GM12878 (cell line): ENCODE measurements at regions not wholly inside any gene's neighbourhood (a gene's known extent, or its start where the extent isn't known, plus 50 kb on each side); places are given as distances from the start of the nearest gene placed in this dataset.

Experiments
- ATAC-seq: fragments of 200-7000 bp; cut with Tn5 transposase; 3 replicates; pipeline ENCODE4 v1.9.1; 2020; ENCODE audit warnings: mild to moderate bottlenecking, moderate library complexity
- BruUV-seq: library from RNA; stranded (reverse); fragments of 400-500 nt; replicated peaks from 2 replicates; lab custom pipeline; 2021; lab: Mats Ljungman, UMichigan
- CTCF ChIA-PET: fragments of 300-600 bp; sonication (Branson Sonifier 250); formaldehyde crosslinking; extraction: SDS; loops from one replicate; lab custom pipeline; 2021; ENCODE audit warnings: inconsistent platforms; lab: Yijun Ruan, JAX
- POLR2A ChIA-PET: fragments of 350-600 bp; formaldehyde crosslinking; extraction: SDS; loops from one replicate; lab custom pipeline; 2021; ENCODE audit warnings: inconsistent platforms; lab: Charles Lee
- RAD21 ChIA-PET: fragments of 300-600 bp; sonication (Branson Sonifier 250); formaldehyde crosslinking; loops from one replicate; lab custom pipeline; 2023; ENCODE audit warnings: antibody characterized with exemption; ENCODE audit not compliant: unreplicated experiment; lab: Charles Lee
- SMC1A ChIA-PET: fragments of 300-600 bp; sonication (Branson Sonifier 250); formaldehyde crosslinking; loops from one replicate; lab custom pipeline; 2023; ENCODE audit not compliant: unreplicated experiment, uncharacterized antibody; lab: Charles Lee
- DNase-seq: peaks from one replicate; pipeline ENCODE4 v3.0.0-alpha.2; 2011; ENCODE audit warnings: low read depth, low spot score
- FAIRE-seq: peaks from 3 replicates; lab custom pipeline; 2011; peaks lifted over from hg19 to GRCh38; lab: Jason Lieb, UNC
- H2AFZ ChIP-seq: 2 replicates; pipeline ENCODE4 v1.6.0; 2011; ENCODE audit warnings: low read depth, low read length, control low read depth; ENCODE audit not compliant: control insufficient read depth
- H3K27ac ChIP-seq: 2 replicates; pipeline ENCODE4 v1.5.1; 2011; ENCODE audit warnings: control low read depth; ENCODE audit not compliant: control insufficient read depth, insufficient read depth
- H3K27me3 ChIP-seq, 2 experiments: replicated peaks in 1 of 2; 2 replicates each; pipeline versions ENCODE4 v1.6.0 to v1.6.1; 2011; ENCODE audit warnings: low read length in 1 of 2; ENCODE audit not compliant: control insufficient read depth in 2 of 2, insufficient read depth in 2 of 2
- H3K36me3 ChIP-seq, 2 experiments: 2 replicates each; pipeline ENCODE4 v1.5.1; 2011; ENCODE audit warnings: low read length in 1 of 2; ENCODE audit not compliant: control insufficient read depth in 2 of 2, insufficient read depth in 2 of 2
- H3K4me1 ChIP-seq: 2 replicates; pipeline ENCODE4 v1.6.1; 2011; ENCODE audit warnings: mild to moderate bottlenecking, low read length, moderate library complexity, mixed read lengths; ENCODE audit not compliant: control insufficient read depth, insufficient read depth
- H3K4me2 ChIP-seq: 2 replicates; pipeline ENCODE4 v1.6.0; 2011; ENCODE audit warnings: control low read depth; ENCODE audit not compliant: control insufficient read depth, insufficient read depth
- H3K4me3 ChIP-seq: fragments of 200-600 bp; sonication (generic); 2 replicates; pipeline ENCODE4 v1.5.1; 2016
- H3K79me2 ChIP-seq: 2 replicates; pipeline ENCODE4 v1.6.0; 2011; ENCODE audit warnings: low read length; ENCODE audit not compliant: control insufficient read depth, insufficient read depth
- H3K9ac ChIP-seq: 2 replicates; pipeline ENCODE4 v1.8.0; 2011; ENCODE audit warnings: low read length, control low read depth, mixed read lengths; ENCODE audit not compliant: control insufficient read depth, insufficient read depth
- H3K9me3 ChIP-seq: replicated peaks from 3 replicates; pipeline ENCODE4 v1.5.1; 2011; ENCODE audit warnings: mild to moderate bottlenecking, low read length; ENCODE audit not compliant: control insufficient read depth, insufficient read depth
- H4K20me1 ChIP-seq: 2 replicates; pipeline ENCODE4 v1.6.0; 2011; ENCODE audit not compliant: control insufficient read depth, insufficient read depth
- CHD4 ChIP-seq: fragments of 200-600 bp; sonication (generic); IDR thresholded peaks from 2 replicates; pipeline ENCODE4 v1.6.1; 2016; ENCODE audit warnings: mild to moderate bottlenecking
- CUX1 ChIP-seq: IDR thresholded peaks from 2 replicates; pipeline ENCODE4 v1.6.1; 2012; ENCODE audit warnings: improper control_type of control experiment, low read depth, low read length; ENCODE audit not compliant: insufficient replicate concordance
- KAT2A ChIP-seq: conservative IDR thresholded peaks from 2 replicates; pipeline ENCODE4 v1.6.1; 2011; ENCODE audit warnings: low read depth, low read length; ENCODE audit not compliant: control insufficient read depth
- MXI1 ChIP-seq: fragments of 150-350 bp; IDR thresholded peaks from 2 replicates; pipeline ENCODE4 v1.6.1; 2011; ENCODE audit warnings: low read depth, mild to moderate bottlenecking, inconsistent platforms, low read length, improper control_type of control experiment
- RELB ChIP-seq: fragments of 450-650 bp; IDR thresholded peaks from 2 replicates; pipeline ENCODE4 v1.6.1; 2017; ENCODE audit warnings: low read depth, mild to moderate bottlenecking, moderate library complexity
- WGBS: methylation state at CpG from one replicate; pipeline ENCODE4 v1.1.6; 2016; ENCODE audit warnings: low lambda C conversion rate; ENCODE audit not compliant: insufficient replicate concordance, insufficient coverage; ENCODE audit errors: missing lambda C conversion rate; 5-methylcytosine and 5-hydroxymethylcytosine counted together
- in situ Hi-C: fragments of 300-500 bp; cut with MboI; formaldehyde crosslinking; loops from 9 replicates; pipeline ENCODE4 v1.14.3; 2018; ENCODE audit warnings: mixed read lengths
- intact Hi-C: fragments of 100-400 bp; cut with micrococcal nuclease; formaldehyde crosslinking; loops from one replicate; pipeline ENCODE4 v1.14.2; 2022; ENCODE audit not compliant: unreplicated experiment
- TF ChIP-seq, protein P1 (sequence below): IDR thresholded peaks from 2 replicates; pipeline ENCODE4 v1.6.1; 2011; ENCODE audit warnings: borderline replicate concordance, low read depth, mild to moderate bottlenecking, moderate library complexity, low read length; ENCODE audit not compliant: insufficient read depth, poor library complexity, severe bottlenecking
- TF ChIP-seq, protein P2 (sequence below): fragments of 450-650 bp; IDR thresholded peaks from 2 replicates; pipeline ENCODE4 v1.6.1; 2017; ENCODE audit warnings: mild to moderate bottlenecking
- TF ChIP-seq, protein P3 (sequence below): fragments of 450-650 bp; IDR thresholded peaks from 2 replicates; pipeline ENCODE4 v1.6.1; 2018; ENCODE audit warnings: mild to moderate bottlenecking, low read depth, moderate library complexity; ENCODE audit not compliant: partially characterized antibody

DNA sequence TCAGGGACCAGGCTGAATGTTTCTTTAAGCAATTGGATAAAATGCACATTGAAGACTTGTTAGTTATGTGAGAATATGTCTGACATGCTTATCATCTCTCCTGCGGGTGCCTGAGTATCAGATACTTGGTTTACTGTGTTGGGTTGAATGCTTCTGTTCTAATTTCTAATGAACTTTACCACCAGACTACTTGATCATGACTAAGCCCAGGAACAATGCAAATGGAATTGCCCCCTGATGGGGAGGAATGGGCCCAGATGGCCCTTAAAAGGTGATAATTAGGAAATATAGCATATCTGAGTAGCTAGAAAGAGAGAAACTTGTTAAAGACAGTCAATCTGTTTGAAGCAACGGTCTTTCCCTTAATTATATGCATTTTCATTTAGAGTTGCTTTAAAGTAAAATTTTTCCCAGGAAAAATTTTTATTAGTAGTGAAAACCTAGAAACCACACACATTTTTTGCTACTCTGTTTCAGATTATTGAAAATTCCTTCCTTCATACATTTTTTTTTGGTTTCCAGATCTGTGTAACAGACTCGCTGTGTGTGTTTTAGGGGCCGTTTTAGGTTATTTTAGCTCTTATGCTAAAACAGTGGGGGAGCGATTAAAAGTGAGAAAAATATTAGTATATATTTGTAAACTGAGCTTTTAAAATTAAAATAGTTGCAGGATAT, 186.6 kb downstream of the TM9SF2 start:
- ATAC-seq = no peak
- no peak overlapping the region for H3K9ac ChIP-seq
- no peaks in the 10 kb centered on the region for H4K20me1 ChIP-seq
- no peak overlapping the region for H3K4me3 ChIP-seq
- in situ Hi-C loops = no loop called here
- no peaks in the 10 kb centered on the region for H3K9me3 ChIP-seq
- no TSS peak for BruUV-seq
- SMC1A ChIA-PET = interaction anchor here (0.7 kb wide), 1 partner anchor 78 kb away, joined by 4 read pairs; no protein-coding TSS in a partner anchor
- no peak for FAIRE-seq
- no peak for DNase-seq
- H2AFZ ChIP-seq = no peak overlapping the region
- RAD21 ChIA-PET = no interaction called here
- H3K36me3 ChIP-seq = no peaks in the 10 kb centered on the region
- WGBS = 85% methylated on average over 5 of the region's 5 CpGs
- H3K27ac ChIP-seq = no peak overlapping the region
- POLR2A ChIA-PET = no interaction called here
- H3K4me2 ChIP-seq = no peak overlapping the region
- no peaks in the 10 kb centered on the region for H3K4me1 ChIP-seq
- CTCF ChIA-PET = interaction anchor here (1.2 kb wide), 1 partner anchor 31 kb away, joined by 4 read pairs; no protein-coding TSS in a partner anchor
- intact Hi-C loops = no loop called here
- H3K27me3 ChIP-seq = no peaks in the 10 kb centered on the region
- H3K79me2 ChIP-seq = no peaks in the 10 kb centered on the region
- TF ChIP-seq, protein P1, sequence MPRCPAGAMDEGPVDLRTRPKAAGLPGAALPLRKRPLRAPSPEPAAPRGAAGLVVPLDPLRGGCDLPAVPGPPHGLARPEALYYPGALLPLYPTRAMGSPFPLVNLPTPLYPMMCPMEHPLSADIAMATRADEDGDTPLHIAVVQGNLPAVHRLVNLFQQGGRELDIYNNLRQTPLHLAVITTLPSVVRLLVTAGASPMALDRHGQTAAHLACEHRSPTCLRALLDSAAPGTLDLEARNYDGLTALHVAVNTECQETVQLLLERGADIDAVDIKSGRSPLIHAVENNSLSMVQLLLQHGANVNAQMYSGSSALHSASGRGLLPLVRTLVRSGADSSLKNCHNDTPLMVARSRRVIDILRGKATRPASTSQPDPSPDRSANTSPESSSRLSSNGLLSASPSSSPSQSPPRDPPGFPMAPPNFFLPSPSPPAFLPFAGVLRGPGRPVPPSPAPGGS = no peak
- TF ChIP-seq CUX1 = no peak
- TF ChIP-seq CHD4 = no peak
- TF ChIP-seq RELB = no peak
- TF ChIP-seq, protein P2, sequence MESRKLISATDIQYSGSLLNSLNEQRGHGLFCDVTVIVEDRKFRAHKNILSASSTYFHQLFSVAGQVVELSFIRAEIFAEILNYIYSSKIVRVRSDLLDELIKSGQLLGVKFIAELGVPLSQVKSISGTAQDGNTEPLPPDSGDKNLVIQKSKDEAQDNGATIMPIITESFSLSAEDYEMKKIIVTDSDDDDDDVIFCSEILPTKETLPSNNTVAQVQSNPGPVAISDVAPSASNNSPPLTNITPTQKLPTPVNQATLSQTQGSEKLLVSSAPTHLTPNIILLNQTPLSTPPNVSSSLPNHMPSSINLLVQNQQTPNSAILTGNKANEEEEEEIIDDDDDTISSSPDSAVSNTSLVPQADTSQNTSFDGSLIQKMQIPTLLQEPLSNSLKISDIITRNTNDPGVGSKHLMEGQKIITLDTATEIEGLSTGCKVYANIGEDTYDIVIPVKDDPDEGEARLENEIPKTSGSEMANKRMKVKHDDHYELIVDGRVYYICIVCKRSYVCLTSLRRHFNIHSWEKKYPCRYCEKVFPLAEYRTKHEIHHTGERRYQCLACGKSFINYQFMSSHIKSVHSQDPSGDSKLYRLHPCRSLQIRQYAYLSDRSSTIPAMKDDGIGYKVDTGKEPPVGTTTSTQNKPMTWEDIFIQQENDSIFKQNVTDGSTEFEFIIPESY = no peak
- no peak for TF ChIP-seq MXI1
- no peak for TF ChIP-seq KAT2A
- TF ChIP-seq, protein P3, sequence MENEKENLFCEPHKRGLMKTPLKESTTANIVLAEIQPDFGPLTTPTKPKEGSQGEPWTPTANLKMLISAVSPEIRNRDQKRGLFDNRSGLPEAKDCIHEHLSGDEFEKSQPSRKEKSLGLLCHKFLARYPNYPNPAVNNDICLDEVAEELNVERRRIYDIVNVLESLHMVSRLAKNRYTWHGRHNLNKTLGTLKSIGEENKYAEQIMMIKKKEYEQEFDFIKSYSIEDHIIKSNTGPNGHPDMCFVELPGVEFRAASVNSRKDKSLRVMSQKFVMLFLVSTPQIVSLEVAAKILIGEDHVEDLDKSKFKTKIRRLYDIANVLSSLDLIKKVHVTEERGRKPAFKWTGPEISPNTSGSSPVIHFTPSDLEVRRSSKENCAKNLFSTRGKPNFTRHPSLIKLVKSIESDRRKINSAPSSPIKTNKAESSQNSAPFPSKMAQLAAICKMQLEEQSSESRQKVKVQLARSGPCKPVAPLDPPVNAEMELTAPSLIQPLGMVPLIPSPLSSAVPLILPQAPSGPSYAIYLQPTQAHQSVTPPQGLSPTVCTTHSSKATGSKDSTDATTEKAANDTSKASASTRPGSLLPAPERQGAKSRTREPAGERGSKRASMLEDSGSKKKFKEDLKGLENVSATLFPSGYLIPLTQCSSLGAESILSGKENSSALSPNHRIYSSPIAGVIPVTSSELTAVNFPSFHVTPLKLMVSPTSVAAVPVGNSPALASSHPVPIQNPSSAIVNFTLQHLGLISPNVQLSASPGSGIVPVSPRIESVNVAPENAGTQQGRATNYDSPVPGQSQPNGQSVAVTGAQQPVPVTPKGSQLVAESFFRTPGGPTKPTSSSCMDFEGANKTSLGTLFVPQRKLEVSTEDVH = no peak
